Keratinocyte (primary cell): ENCODE measurements at regions not wholly inside any gene's neighbourhood (a gene's known extent, or its start where the extent isn't known, plus 50 kb on each side); places are given as distances from the start of the nearest gene placed in this dataset.

Experiments used
- CTCF ChIP-seq, 3 experiments: IDR thresholded peaks in 1 of 3; conservative IDR thresholded peaks in 1 of 3; optimal IDR thresholded peaks in 1 of 3; 2 replicates in 2 of 3; 3 replicates in 1 of 3; pipeline versions ENCODE3 to v1.5.1; 2011; ENCODE audit warnings: low read length in 3 of 3, mild to moderate bottlenecking in 3 of 3, moderate library complexity in 2 of 3, control low read depth in 1 of 3, inconsistent platforms in 1 of 3; ENCODE audit not compliant: insufficient read depth in 2 of 3; ENCODE audit errors: extremely low read depth in 1 of 3
- EZH2 ChIP-seq: IDR thresholded peaks from one replicate; pipeline ENCODE4 v1.6.1; 2012; ENCODE audit warnings: inconsistent platforms, mild to moderate bottlenecking, low read length, moderate library complexity

- no peak for TF ChIP-seq CTCF (optimal IDR thresholded peaks at IDR 0.05 in 1 of 3, IDR thresholded peaks at IDR 0.05 in 1 of 3, conservative IDR thresholded peaks at IDR 0.05 in 1 of 3; ENCODE audit: extremely low read depth in 1 of 3, insufficient read depth in 2 of 3, low read length in 3 of 3)
- TF ChIP-seq EZH2: no peak
Observed at GRCh38 chr17:77620282-77620681, 338.2 kb upstream of the TNRC6C start.
